Fibroblast of peridontal ligament (primary cell): ENCODE measurements at regions not wholly inside any gene's neighbourhood (a gene's known extent, or its start where the extent isn't known, plus 50 kb on each side); places are given as distances from the start of the nearest gene placed in this dataset.
A peak's percentile ranks its signal among the peaks of the same experiment; 100 is the strongest.

Experiments
- DNase-seq: peaks from one replicate; pipeline ENCODE4 v3.0.0-alpha.2; 2010; ENCODE audit errors: extremely low read depth

DNA sequence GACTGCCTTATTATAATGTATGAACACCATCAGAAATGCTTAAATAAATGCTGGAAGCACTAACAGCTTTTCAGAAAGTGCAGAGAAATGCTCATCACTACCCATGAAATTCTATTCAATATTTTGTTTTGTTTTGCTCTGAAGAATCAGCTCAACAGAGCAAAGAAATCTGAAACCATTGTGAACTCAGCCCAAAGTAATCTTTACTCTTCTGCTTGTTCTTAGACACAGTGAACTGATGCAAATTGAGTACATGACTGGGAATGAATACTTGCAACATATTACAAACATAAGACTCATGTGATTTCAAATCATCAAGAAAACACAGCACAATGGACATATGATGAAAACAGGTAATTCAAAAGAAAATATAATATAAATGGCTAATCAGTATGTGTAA is 404.6 kb upstream of the OPRM1 start:
- no peak for DNase-seq

DNA sequence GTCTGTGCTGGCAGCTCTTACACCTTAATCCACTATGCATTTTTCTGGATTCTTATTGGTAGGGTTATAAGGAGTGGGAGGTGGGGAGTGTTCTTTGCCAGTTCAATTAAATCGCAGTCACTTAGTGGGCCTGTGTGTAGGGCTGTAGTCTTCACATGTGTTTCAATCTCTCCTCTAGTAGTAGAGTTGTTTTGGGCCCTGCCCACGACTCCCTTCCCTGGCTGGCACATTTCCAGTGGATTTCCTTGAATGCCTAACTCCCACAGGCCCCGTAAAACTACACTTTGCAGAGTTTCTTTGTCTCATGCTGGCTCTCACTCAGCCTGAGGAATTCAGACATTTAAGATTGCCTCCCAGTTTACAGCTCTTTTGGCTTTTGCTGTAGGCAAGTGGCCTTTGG is 414.0 kb upstream of the OPRM1 start:
- DNase-seq: no peak

DNA sequence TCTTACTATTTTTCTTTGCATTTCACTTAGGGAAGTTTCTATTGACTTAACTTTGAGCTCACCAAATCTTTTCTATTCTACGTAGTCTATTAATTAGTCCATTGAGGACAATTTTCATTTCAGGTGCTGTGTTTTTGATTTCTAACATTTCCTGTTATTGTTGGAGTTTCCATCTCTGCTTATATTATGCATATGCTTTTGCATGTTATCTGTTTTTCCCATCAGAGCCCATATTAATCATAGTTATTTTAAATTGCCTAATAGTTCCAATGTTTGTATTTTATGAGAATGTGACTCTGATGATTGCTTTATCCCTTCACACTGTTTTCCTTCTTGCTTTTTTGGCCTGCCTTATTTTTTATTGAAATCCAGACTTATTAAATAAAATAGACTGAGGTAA is 414.5 kb upstream of the OPRM1 start:
- no peak for DNase-seq

DNA sequence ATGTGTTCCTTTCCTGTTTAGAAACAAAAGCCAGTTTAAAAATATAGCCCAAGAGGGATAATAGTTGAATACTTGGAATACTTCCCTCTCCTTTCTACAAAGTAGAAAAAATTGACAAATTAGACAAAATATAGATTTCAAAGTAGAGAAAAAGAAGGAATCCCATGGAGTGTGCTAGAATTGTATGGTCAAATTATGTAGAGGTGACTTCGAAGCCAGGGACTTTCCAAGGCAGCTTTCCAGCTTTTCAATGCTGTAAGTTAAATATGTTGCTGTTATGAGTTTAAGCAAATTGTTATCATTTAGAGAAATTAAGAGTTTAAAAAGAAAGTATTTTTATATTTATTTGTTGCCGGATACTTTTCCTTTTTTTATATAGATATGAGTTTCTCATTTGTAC is 415.5 kb upstream of the OPRM1 start:
- DNase-seq: no peak

DNA sequence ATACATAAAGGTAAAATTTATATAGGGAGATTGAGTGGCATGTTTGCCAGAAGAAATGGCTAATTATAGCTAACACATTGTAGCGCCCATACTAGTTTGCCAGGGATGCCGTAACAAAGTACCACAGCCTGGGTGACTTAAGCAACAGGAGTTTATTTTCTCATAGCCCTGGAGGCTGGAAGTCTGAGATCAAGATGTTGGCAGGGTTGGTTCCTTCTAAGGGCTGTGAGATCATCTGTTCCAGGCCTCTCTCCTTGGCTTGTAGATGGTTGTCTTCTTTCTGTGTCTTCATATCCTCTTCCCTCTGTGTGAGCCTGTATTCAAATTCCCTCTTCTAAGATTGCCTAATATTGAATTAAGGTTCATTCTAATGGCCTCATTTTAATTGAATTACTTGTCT is 417.5 kb upstream of the OPRM1 start:
- no peak for DNase-seq

DNA sequence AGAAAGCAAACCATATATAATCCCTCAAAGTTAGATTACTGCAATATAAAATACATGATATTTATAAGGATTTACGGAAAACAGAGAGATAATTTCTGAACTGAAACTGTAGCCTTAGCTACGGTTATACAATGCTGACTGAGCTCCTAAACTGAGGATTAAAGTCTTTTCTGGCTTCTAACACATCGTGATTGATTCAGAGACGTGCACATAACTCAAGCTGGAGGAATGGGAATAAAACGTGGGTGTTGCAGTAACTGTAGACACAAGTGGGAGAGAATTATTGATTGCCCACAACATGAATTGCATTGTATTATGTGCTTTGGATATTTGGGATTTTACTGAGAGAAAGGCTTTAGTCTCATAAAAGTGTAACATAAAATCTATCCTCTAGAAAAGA is 418.0 kb upstream of the OPRM1 start:
- DNase-seq: no peak

DNA sequence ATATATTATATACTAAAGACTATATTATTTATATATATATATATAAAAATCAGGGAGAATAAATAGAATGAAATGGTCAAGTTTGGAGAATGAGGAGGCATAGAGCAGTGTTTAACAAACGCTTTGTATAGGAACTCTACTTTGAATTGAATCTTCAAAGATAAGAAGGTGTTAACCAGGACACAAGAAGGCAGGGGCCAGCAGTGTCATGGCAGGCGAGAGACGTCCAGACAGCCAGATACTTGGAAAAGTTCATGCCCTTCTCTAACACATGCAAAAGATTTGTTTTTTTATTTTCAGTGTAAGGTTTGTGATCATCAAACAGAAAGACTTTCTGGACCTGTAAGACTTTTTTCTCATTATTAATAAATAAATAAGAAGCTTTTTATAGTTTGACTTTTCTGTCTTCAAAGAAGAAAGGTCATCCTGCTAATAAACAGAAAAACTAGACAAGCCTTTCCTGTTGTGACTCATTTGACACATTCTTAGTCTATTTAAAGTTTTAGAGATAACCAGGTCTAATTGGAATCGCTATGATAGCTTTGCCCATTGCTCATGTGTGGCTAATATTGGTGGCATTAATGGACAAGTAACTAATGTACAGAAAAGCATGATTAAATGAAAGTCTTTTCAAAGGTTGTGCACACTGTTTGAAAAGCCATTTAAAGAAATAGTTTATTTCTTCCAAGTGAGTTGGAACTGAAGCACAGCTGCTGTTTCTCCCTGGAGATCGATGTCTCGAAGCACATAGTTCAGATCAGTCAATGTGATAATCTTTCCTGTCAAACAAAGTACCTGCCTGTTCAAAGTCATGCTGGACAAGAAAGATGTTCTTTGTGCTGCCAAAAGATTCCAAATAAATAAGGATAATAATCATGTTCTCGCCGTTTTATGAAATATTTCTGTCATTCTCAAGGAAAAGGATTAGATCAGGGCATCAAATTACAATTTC is 420.4 kb upstream of the OPRM1 start:
- DNase-seq: no peak

DNA sequence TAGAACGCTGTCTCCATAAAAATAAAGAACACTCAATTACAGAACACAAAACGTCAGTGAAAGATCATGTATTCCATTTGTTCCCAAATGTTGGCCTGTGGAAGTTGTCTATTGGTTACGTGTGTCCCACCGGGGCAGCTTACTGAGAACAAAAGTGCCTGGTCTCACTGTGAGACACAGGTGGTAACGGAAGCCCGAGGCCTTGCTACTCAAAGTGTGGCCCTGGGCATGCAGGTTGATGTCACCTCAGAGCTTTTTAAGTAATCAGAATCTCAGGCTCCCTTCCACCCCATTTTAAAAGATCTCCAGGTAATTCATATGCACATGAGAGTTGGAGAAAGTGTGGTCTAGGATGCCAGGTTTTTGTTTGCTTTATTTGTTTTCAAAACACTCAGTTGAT is 422.5 kb upstream of the OPRM1 start:
- no peak for DNase-seq

DNA sequence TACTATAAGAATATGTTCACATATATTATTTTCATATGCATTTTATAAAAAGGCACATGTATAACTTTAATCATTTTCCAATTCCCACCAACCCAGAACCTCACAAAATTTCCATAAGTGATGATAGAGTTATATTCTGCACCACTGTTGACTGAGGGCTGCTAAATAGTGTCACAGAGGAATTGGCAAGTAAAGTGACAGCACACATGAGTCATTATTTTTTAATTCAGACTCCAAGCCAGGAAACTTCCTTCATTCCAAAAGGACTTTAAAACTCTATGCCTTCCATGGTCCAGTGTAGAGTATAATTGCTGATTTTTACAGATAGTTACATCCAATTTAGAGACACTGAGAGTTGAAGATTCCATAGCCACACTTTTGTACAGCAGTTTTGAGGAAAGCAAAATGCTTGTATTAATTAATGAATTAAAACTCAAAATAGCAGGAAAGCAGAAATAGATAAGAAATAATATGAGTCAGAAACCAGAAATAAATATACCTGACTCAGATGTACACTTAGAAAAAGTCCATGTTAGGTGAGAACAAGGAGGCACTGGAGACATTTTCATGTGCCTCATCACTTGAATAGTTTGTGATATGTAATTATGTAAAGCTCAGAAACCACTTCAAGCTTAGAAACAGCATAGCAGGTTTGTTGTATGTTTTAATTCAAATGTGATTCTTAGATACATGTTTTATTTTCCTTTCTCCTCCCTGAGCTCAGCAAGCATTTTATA is 425.2 kb upstream of the OPRM1 start:
- DNase-seq: no peak

DNA sequence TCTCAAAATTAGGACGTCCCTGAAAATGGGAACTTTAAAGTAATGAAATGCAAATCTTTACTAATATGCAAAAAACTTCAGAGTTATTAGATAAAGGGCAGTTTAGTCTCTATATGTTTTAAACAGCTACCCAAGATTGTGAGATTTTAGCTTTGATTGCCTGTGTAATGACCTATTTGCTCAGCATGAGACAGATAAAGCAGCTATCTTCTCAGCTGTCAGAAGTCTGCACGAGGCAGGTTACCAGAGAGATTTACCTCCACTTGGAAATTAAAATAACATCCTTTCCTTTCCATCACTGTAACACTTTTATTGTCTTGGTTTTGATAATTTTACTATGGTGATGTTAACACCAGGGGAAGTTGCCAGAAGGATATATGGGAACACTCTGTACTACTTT is 436.6 kb upstream of the OPRM1 start:
- no peak for DNase-seq

DNA sequence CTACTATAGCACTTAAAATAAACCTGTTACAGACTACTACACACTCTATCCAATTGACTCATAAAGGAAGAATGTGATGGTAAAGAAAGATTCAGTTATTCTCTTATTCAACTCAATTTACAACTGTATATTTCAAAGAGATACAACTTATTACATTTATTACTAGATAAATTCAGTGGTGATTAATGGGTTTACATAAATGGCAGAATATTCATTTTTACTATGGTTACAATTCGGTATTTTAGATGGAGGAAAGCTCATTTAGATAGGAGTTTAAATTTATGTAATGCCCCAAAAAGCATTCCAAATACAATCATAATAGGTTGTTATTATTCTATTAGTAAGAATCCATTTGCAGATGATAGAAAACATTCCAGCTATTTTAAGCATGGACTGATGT is 439.1 kb upstream of the OPRM1 start:
- DNase-seq: no peak

DNA sequence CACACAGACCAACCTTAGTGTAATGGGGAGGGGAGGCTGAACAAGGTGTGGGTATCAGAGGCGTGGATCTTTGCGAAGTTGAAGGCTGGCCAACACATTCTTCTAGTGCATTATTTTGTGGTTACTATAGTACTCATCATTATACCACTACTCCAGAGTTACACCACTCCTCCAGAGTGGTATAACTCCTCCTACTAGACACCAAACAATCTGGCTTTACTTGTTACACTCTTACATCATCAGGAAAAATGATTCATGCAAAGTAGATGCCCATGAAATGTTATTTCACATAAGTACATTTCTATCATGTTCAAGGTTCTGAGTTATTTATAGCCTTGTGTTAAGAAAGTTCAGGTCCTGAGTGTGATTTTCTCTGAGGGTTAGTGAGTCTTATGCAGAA is 443.1 kb upstream of the OPRM1 start:
- DNase-seq: peak; percentile 5

DNA sequence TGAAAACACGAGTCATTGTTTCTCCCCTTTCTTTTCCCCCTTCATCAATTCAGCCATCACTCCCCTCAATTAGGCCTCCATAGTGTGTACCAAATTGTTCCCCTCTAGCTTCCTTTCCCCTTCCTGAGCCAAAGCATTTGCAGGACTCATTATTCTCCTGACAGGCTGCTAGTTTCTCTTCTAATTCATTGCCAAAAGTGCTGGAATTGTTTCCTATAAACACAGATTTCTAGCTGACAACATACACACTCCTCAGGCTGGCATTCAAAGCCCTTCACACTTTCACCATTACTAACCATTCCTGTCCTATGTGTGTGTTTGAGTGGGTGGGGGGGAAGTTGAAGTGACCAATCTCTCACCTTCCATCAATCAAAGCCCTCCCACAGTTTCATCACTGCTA is 444.2 kb upstream of the OPRM1 start:
- no peak for DNase-seq

DNA sequence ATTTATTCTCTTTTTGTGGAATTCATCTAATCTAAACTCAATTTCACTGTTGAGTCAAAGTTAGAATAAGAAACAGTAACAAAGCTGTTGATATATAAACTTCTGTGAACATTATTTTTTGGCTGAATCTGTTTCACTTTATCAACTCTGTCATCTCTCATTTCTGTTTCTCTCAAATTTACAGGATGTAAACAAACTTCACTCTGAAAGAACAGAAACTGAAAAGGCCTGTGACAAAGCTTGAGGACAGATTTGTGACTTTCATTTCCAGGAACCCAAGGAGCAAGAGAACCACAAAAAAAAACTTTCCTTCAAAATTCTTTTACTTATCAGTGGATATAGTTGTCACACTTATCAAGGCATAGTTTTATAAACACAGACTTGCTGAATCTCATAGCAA is 447.9 kb upstream of the OPRM1 start:
- no peak for DNase-seq

DNA sequence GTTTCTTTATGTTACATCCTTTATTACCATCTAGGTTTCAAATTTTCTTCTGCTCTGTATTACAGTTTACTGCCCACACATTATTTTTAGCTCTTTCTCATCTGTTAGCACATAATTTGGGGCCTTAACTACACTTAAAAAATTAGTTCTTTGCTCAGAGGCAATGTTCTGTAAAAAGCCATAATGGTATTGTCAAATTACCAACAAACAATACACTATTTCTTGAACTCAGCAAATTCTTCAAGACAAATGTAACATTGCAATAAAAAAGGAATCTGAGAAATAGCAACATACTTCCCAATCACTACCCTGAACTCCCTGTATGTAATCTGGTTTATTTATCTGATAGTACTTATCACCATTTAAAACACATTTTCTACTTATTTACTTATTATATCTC is 448.6 kb upstream of the OPRM1 start:
- DNase-seq: no peak

DNA sequence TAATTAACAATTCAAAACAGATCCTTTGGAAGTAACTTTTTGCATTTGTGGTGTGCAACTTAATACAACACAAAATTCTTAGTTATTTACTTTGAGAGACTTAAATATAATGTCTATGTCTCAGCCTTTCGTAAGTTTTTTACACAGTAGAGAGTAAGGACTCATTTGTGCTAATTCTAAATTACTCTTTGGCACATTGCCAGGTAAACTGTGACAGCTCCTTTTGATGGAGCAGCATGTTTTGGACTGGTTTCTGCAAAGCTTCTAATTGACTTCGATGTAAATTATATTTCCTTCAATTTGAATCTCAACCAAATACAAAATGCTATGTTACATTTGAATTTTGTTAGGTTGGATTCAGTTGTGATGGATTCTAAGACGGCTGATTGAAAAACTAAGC is 450.7 kb upstream of the OPRM1 start:
- no peak for DNase-seq

DNA sequence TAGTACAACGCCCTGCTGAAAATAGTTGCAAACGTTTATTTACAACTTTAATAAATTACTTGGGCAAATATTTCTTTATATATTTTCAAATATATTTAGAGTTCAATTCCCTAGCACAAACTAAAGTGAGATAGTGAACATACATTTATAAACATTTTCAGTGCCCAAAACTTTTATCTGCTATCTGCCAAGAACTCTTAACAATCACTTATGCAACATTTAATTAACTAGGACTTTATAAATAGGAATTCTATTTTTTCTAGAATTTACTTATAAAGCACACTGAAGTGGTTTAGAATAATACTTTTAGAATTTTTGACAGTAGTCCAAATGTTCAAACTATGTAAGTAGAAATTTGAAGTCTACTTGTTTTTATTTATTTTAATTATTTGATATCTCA is 452.6 kb upstream of the RGS17 start:
- DNase-seq: no peak

DNA sequence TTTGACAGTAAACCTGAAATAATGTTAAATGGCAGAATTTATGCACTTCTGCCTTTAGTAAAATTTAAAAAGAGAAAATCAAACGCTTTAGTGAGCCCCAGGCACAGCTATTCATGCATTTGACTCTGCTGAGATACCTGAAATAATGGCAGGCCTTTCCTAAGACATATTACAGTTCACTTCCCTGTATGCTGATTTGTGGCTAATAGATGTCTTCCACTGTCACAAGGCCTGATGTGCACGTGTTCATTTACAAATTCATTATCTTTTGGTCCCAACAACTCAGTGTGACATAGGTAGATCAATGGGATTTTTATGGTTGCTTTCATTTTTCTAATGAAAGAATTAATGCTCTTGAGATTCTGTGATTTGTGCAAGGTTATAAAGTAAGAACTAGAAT is 449.7 kb upstream of the RGS17 start:
- DNase-seq: no peak

DNA sequence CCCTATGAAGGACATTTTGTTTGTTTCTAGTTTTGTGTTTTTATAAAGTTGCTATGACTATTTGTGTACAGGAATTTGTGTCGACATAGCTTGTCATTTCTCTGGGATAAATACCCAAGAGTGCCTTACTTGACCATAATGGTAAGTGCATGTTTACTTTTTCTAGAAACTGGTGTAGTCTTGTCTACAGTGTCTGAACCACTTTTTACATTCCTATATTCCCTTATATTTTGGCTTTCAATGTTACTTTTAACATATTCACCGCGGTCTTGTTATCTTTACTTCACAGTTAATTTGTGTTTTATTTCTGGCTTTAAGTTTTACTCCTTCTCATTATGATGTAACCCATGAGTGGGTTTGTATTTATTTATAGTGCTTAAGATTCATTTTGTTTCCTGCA is 444.4 kb upstream of the RGS17 start:
- DNase-seq: no peak

DNA sequence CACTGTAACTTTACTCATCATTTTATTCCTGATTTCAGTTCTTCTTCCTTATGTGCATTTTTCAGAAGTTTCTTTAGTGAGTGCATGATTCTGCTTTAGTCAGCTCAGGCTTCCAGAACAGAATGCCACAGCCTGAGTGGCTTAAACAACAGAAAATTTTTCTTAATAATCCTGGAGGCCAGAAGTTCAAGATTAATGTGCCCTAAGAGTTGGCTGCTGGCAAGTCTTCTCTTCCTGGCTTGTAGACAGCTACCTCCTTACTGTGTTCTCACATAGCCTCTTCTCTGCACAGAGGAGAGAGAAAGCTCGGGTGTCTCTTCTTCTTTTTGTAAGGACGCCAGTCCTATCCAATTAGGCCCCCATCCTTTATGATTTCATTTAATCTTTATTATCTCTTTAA is 443.1 kb upstream of the RGS17 start:
- no peak for DNase-seq

DNA sequence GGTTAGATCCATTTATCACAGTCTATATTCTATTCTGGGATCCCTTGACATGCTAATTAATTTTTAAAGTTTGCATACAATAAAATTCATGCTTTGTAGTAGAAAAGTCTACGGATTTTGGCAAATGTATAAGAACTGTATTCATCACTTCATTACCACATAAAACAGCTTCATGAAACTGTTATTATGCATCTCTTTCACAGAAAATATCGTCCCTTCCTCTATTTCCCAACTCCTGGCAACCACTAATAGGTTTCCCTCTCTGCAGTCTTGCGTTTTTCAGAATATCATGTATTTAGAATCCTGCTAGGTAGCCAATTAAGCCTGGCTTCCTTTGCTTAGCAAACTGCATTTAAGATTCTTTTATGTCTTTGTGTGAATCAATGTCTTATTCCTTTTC is 441.3 kb upstream of the RGS17 start:
- no peak for DNase-seq

DNA sequence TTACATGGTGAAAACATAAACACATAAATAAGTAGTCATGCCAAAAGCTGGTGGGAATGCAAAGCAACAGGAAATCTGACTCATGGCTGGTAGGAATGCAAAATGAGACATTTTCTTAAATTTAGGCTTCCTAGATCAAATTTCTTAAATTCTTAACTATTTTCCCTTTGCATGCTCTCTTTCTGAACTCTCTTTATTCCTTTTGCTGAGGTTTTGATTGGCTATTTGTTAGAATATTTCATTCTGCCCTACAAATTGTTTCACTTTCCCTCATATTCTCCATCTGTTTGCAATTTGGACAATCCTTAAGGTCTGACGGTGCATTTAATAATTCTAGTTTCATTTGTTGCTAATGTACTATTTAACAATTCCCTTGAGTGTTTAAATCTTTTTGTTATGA is 437.5 kb upstream of the RGS17 start:
- peak; percentile 85 for DNase-seq

DNA sequence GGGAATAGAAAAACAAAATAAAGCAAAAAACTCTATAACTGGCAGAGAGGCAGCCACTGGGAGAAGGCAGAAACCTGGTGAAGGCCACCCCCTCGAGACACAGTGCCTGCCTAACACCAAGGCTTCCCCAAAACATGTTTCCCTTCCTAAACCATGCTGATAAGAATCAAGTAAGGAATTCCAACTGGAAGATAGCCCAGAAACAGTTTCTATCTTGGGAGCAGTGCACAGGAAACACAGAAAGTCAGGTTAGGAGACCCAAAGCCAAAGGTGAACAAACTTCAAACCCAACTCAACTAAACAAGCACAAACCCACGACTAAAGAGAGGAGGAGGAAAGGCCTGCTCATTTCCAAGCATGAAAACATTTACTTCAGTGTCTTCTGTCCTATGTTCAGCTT is 433.7 kb upstream of the RGS17 start:
- no peak for DNase-seq
